K562 (cell line): ENCODE measurements at regions not wholly inside any gene's neighbourhood (a gene's known extent, or its start where the extent isn't known, plus 50 kb on each side); places are given as distances from the start of the nearest gene placed in this dataset.
A peak's percentile ranks its signal among the peaks of the same experiment; 100 is the strongest.

Experiments
- ATAC-seq: fragments of 200-7000 bp; cut with Tn5 transposase; 3 replicates; pipeline ENCODE4 v1.9.1; 2020; ENCODE audit warnings: moderate library complexity
- BruUV-seq: library from RNA; stranded (reverse); fragments of 400-500 nt; replicated peaks from 2 replicates; lab custom pipeline; 2021; lab: Mats Ljungman, UMichigan
- CTCF ChIA-PET: fragments of 300-600 bp; formaldehyde crosslinking; extraction: SDS; loops from one replicate; lab custom pipeline; 2021; ENCODE audit warnings: low intra/inter-chr PET ratio; lab: Yijun Ruan, JAX
- POLR2A ChIA-PET: fragments of 300-600, 350-650 bp; sonication (Branson Sonifier 250); formaldehyde crosslinking; extraction: SDS; loops from one replicate; lab custom pipeline; 2021; ENCODE audit warnings: antibody characterized with exemption, inconsistent platforms; lab: Yijun Ruan, JAX
- DNase-seq, 4 experiments: peaks; one replicate each; pipeline versions ENCODE4 v3.0.0 to v3.0.0-alpha.2; 2011 to 2018; ENCODE audit warnings: low spot score in 3 of 4, mixed read lengths in 3 of 4; ENCODE audit errors: extremely low read depth in 1 of 4
- FAIRE-seq: peaks from 2 replicates; lab custom pipeline; 2011; peaks lifted over from hg19 to GRCh38; lab: Jason Lieb, UNC
- H2AFZ ChIP-seq: 2 replicates; pipeline ENCODE4 v1.6.0; 2011; ENCODE audit warnings: low read depth, low read length, control low read depth, inconsistent platforms
- H3K27ac ChIP-seq: fragments of 200-600 bp; 3 replicates; pipeline ENCODE4 v1.8.0; 2011; ENCODE audit warnings: low read depth, mild to moderate bottlenecking, control low read depth, inconsistent platforms, low read length, moderate library complexity, mixed read lengths; ENCODE audit errors: extremely low read depth
- H3K27me3 ChIP-seq, 2 experiments: fragments of 300-600 bp in 1 of 2; 2 replicates in 1 of 2; 3 replicates in 1 of 2; pipeline versions ENCODE4 v1.6.0 to v1.8.0; 2011; ENCODE audit warnings: inconsistent platforms in 2 of 2, low read length in 2 of 2, mild to moderate bottlenecking in 1 of 2, mixed read lengths in 1 of 2, moderate library complexity in 1 of 2; ENCODE audit not compliant: control insufficient read depth in 2 of 2, insufficient read depth in 2 of 2
- H3K36me3 ChIP-seq: fragments of 300-600 bp; 3 replicates; pipeline ENCODE4 v1.8.0; 2011; ENCODE audit warnings: mild to moderate bottlenecking, low read length, inconsistent platforms; ENCODE audit not compliant: control insufficient read depth, insufficient read depth
- H3K4me1 ChIP-seq, 2 experiments: fragments of 200-600 bp in 1 of 2; replicated peaks in 1 of 2; 2 replicates in 1 of 2; 3 replicates in 1 of 2; pipeline versions ENCODE4 v1.5.1 to v1.8.0; 2011; ENCODE audit warnings: inconsistent platforms in 2 of 2, low read length in 2 of 2, mild to moderate bottlenecking in 1 of 2, mixed read lengths in 1 of 2, moderate library complexity in 1 of 2; ENCODE audit not compliant: control insufficient read depth in 2 of 2, insufficient read depth in 2 of 2
- H3K4me2 ChIP-seq: 2 replicates; pipeline ENCODE4 v1.6.1; 2011; ENCODE audit warnings: low read length, control low read depth, inconsistent platforms, mixed read lengths; ENCODE audit not compliant: insufficient read depth
- H3K4me3 ChIP-seq: fragments of 200-600 bp; sonication (generic), shearing (Covaris generic); 2 replicates; pipeline ENCODE4 v1.5.1; 2016; ENCODE audit warnings: control low read depth, inconsistent platforms
- H3K79me2 ChIP-seq: fragments of 200-600 bp; 3 replicates; pipeline ENCODE4 v1.8.0; 2011; ENCODE audit warnings: low read length, inconsistent platforms; ENCODE audit not compliant: control insufficient read depth, insufficient read depth
- H3K9ac ChIP-seq, 2 experiments: 2 replicates each; pipeline versions ENCODE4 v1.6.0 to v1.6.1; 2011; ENCODE audit warnings: low read depth in 2 of 2, low read length in 2 of 2, control low read depth in 1 of 2, inconsistent platforms in 1 of 2, mild to moderate bottlenecking in 1 of 2, mixed read lengths in 1 of 2; ENCODE audit not compliant: insufficient read depth in 1 of 2
- H3K9me1 ChIP-seq: one replicate; pipeline ENCODE4 v1.6.0; 2011; ENCODE audit warnings: inconsistent platforms, mild to moderate bottlenecking, low read length, moderate library complexity; ENCODE audit not compliant: control insufficient read depth, insufficient read depth
- H3K9me3 ChIP-seq: replicated peaks from 2 replicates; pipeline ENCODE4 v1.5.1; 2011; ENCODE audit warnings: low read depth, low read length, inconsistent platforms; ENCODE audit not compliant: control insufficient read depth, insufficient read depth
- H4K20me1 ChIP-seq: replicated peaks from 2 replicates; pipeline ENCODE4 v1.6.1; 2011; ENCODE audit warnings: low read length, inconsistent platforms, mixed read lengths; ENCODE audit not compliant: control insufficient read depth, insufficient read depth
- BRD4 ChIP-seq: fragments of 200-600 bp; sonication (generic); IDR thresholded peaks from 2 replicates; pipeline ENCODE4 v1.6.1; 2017; ENCODE audit warnings: inconsistent platforms
- FOS ChIP-seq: IDR thresholded peaks from 3 replicates; pipeline ENCODE4 v1.6.1; 2011; ENCODE audit not compliant: insufficient read length; ENCODE audit errors: extremely low read depth
- HOXB6 ChIP-seq: fragments of 250-450 bp; sonication (Bioruptor Pico); IDR thresholded peaks from 2 replicates; pipeline ENCODE4 v1.5.1; 2022; ENCODE audit warnings: mild to moderate bottlenecking, borderline replicate concordance
- HSF4 ChIP-seq: fragments of 250-450 bp; sonication (Bioruptor Pico); IDR thresholded peaks from 2 replicates; pipeline ENCODE4 v2.1.2; 2022; ENCODE audit warnings: mild to moderate bottlenecking, moderate library complexity, borderline replicate concordance
- MCM3 ChIP-seq: fragments of 450-650 bp; IDR thresholded peaks from 2 replicates; pipeline ENCODE4 v1.6.1; 2016
- PPARD ChIP-seq: fragments of 250-450 bp; sonication (Bioruptor Pico); IDR thresholded peaks from 2 replicates; pipeline ENCODE4 v1.8.0; 2022; ENCODE audit warnings: inconsistent platforms, mild to moderate bottlenecking, moderate library complexity
- STAT5B ChIP-seq: fragments of 250-450 bp; sonication (Bioruptor Pico); IDR thresholded peaks from 2 replicates; pipeline ENCODE4 v1.8.0; 2021; ENCODE audit warnings: mild to moderate bottlenecking, inconsistent platforms
- ZNF3 ChIP-seq: fragments of 250-450 bp; sonication (Bioruptor Pico); IDR thresholded peaks from 2 replicates; pipeline ENCODE4 v1.5.0; 2021; ENCODE audit warnings: mild to moderate bottlenecking, moderate library complexity
- WGBS: fragments of 100-300 bp; shearing (Covaris generic); methylation state at CpG from one replicate; pipeline ENCODE4 v1.1.6; 2016; ENCODE audit warnings: low coverage, mixed read lengths; ENCODE audit not compliant: insufficient coverage; ENCODE audit errors: missing lambda C conversion rate; 5-methylcytosine and 5-hydroxymethylcytosine counted together
- in situ Hi-C: fragments of 300-500 bp; cut with MboI; formaldehyde crosslinking; loops from 4 replicates; pipeline ENCODE4 v1.15.0; 2018; ENCODE audit warnings: inconsistent platforms, mixed read lengths
- intact Hi-C: fragments of 100-400 bp; cut with micrococcal nuclease; formaldehyde crosslinking; loops from 2 replicates; pipeline ENCODE4 v1.14.2; 2022
- TF ChIP-seq, protein P1 (sequence below), 2 experiments: fragments of 450-650 bp; IDR thresholded peaks; 2 replicates each; pipeline ENCODE4 v1.6.1; 2018; ENCODE audit warnings: mild to moderate bottlenecking in 2 of 2, low read depth in 1 of 2; ENCODE audit not compliant: partially characterized antibody in 2 of 2
- TF ChIP-seq, protein P2 (sequence below): sonication (generic); IDR thresholded peaks from 2 replicates; pipeline ENCODE4 v1.6.1; 2016
- TF ChIP-seq, protein P3 (sequence below), 2 experiments: IDR thresholded peaks; 2 replicates each; pipeline ENCODE4 v1.6.1; 2011; ENCODE audit warnings: borderline replicate concordance in 1 of 2, control low read depth in 1 of 2, low read depth in 1 of 2, low read length in 1 of 2, mild to moderate bottlenecking in 1 of 2, mixed read lengths in 1 of 2, moderate library complexity in 1 of 2; ENCODE audit not compliant: insufficient read depth in 1 of 2, insufficient read length in 1 of 2, poor library complexity in 1 of 2, severe bottlenecking in 1 of 2; ENCODE audit errors: extremely low read depth in 1 of 2

DNA sequence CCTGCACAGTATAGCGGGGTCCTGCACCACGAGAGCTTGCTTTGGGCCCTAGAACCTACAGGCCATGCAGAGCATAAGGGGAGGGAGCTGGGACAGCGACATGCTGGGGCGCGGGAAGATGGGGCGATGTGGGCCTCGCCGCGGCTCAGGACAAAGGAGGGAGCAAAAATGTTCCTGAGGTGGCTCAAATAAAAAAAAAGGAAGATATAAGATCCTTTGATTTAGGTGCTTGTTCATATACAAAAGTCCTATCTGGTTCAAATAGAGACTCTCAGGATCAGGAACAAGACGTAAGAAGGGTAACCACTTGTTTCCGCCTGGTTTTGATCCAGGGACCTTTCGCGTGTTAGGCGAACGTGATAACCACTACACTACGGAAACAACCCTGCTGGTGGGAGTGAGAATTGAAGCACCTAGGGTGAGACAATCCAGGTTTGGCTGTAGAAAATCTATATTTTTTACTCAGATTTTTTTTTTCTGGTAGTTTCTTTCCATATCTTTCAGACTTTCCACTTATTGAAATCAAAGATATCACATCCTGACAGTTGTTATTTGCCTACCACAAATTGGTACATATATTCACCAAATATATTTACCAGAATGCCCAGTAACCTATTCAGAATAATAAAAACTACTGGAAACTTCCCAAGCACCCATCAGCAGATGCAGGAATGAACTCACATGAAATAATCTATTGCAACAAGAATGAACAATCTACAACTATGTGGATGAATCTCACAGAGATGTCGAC lies 177.9 kb upstream of the ZNF184 start (continued):
- TF ChIP-seq, protein P1, sequence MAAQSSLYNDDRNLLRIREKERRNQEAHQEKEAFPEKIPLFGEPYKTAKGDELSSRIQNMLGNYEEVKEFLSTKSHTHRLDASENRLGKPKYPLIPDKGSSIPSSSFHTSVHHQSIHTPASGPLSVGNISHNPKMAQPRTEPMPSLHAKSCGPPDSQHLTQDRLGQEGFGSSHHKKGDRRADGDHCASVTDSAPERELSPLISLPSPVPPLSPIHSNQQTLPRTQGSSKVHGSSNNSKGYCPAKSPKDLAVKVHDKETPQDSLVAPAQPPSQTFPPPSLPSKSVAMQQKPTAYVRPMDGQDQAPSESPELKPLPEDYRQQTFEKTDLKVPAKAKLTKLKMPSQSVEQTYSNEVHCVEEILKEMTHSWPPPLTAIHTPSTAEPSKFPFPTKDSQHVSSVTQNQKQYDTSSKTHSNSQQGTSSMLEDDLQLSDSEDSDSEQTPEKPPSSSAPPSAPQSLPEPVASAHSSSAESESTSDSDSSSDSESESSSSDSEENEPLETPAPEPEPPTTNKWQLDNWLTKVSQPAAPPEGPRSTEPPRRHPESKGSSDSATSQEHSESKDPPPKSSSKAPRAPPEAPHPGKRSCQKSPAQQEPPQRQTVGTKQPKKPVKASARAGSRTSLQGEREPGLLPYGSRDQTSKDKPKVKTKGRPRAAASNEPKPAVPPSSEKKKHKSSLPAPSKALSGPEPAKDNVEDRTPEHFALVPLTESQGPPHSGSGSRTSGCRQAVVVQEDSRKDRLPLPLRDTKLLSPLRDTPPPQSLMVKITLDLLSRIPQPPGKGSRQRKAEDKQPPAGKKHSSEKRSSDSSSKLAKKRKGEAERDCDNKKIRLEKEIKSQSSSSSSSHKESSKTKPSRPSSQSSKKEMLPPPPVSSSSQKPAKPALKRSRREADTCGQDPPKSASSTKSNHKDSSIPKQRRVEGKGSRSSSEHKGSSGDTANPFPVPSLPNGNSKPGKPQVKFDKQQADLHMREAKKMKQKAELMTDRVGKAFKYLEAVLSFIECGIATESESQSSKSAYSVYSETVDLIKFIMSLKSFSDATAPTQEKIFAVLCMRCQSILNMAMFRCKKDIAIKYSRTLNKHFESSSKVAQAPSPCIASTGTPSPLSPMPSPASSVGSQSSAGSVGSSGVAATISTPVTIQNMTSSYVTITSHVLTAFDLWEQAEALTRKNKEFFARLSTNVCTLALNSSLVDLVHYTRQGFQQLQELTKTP (IDR thresholded peaks at IDR 0.05; ENCODE audit: low read depth in 1 of 2, partially characterized antibody in 2 of 2) = no peak
- TF ChIP-seq FOS (peak; percentile 19), BRD4 (0 out of 2 replicates have a peak, but pooled peaks have one; percentile 57)

DNA sequence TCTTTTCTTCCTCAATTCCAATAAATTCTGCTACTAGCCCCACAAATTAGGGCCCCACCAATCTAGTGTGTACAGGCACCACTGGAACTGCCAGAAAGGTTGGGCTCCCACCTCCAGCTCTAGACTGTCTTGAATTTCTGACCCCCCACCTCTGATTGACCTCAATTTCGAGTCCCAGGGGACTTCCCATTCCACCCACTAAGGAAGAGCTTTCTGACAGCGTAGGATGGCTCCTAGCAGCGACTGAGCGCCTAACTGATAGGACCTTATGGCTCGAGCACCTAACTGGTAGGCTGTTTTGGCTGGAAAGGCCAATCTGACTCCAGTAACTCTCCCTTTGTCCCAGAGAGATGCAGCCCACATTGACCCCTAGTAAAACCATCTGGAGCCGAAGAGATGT lies 171.6 kb upstream of the ZNF184 start:
- H3K9me3 ChIP-seq = no peaks in the 10 kb centered on the region
- in situ Hi-C loops = no loop called here
- intact Hi-C loops = no loop called here
- H2AFZ ChIP-seq = peak overlapping the region; percentile 66
- DNase-seq = peak; percentile 17 to 42 (median 25)
- H3K9ac ChIP-seq = peak overlapping the region in 1 of 2 experiments; percentile 74; a peak in 1 of 4 replicates
- no TSS peak for BruUV-seq
- no peaks in the 10 kb centered on the region for H3K36me3 ChIP-seq
- no peaks in the 10 kb centered on the region for H3K79me2 ChIP-seq
- no peak overlapping the region; the same call in 2 of the 3 replicates for H3K27ac ChIP-seq
- ATAC-seq = peak; percentile 72
- POLR2A ChIA-PET = interaction anchor here (0.8 to 2.1 kb wide), 8 partner anchors 11 to 251 kb away, joined by 3 to 9 read pairs (median 4); no protein-coding TSS in a partner anchor
- H3K9me1 ChIP-seq = no peaks in the 10 kb centered on the region
- FAIRE-seq = no peak
- H3K4me1 ChIP-seq = peaks cover 7 to 16% of the 10 kb centered on the region in 2 experiments; a peak in 4 of 5 replicates
- 11% methylated on average over 6 of the region's 6 CpGs for WGBS
- peak overlapping the region; percentile 57 for H3K4me2 ChIP-seq
- H3K4me3 ChIP-seq = no peak overlapping the region
- no peaks in the 10 kb centered on the region for H4K20me1 ChIP-seq
- CTCF ChIA-PET = no interaction called here
- H3K27me3 ChIP-seq = no peaks in the 10 kb centered on the region
- TF ChIP-seq, protein P2, sequence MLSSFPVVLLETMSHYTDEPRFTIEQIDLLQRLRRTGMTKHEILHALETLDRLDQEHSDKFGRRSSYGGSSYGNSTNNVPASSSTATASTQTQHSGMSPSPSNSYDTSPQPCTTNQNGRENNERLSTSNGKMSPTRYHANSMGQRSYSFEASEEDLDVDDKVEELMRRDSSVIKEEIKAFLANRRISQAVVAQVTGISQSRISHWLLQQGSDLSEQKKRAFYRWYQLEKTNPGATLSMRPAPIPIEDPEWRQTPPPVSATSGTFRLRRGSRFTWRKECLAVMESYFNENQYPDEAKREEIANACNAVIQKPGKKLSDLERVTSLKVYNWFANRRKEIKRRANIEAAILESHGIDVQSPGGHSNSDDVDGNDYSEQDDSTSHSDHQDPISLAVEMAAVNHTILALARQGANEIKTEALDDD = peak; percentile 39; the same call in 1 of the 2 replicates
- TF ChIP-seq STAT5B (CRISPR knock-in tag) (no peak), ZNF3 (no peak), MCM3 (no peak), PPARD (CRISPR knock-in tag) (no peak), HOXB6 (no peak), HSF4 (no peak)
- TF ChIP-seq, protein P3, sequence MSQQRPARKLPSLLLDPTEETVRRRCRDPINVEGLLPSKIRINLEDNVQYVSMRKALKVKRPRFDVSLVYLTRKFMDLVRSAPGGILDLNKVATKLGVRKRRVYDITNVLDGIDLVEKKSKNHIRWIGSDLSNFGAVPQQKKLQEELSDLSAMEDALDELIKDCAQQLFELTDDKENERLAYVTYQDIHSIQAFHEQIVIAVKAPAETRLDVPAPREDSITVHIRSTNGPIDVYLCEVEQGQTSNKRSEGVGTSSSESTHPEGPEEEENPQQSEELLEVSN (IDR thresholded peaks at IDR 0.05; ENCODE audit: borderline replicate concordance in 1 of 2, extremely low read depth in 1 of 2, insufficient read depth in 1 of 2, insufficient read length in 1 of 2, low read depth in 1 of 2, low read length in 1 of 2, poor library complexity in 1 of 2, severe bottlenecking in 1 of 2) = no peak
